IMR-90 (cell line): ENCODE measurements at regions not wholly inside any gene's neighbourhood (a gene's known extent, or its start where the extent isn't known, plus 50 kb on each side); places are given as distances from the start of the nearest gene placed in this dataset.
A peak's percentile ranks its signal among the peaks of the same experiment; 100 is the strongest.

Experiments used
- ATAC-seq: fragments of 200-7000 bp; cut with Tn5 transposase; 2 replicates; pipeline ENCODE4 v1.9.1; 2020; ENCODE audit warnings: low read depth, mild to moderate bottlenecking, moderate library complexity
- BruUV-seq: library from RNA; stranded (reverse); fragments of 400-500 nt; replicated peaks from 2 replicates; lab custom pipeline; 2021; lab: Mats Ljungman, UMichigan
- CTCF ChIA-PET: fragments of 300-600 bp; formaldehyde crosslinking; extraction: SDS; loops from one replicate; lab custom pipeline; 2021; ENCODE audit warnings: antibody characterized with exemption; lab: Yijun Ruan, JAX
- POLR2A ChIA-PET: fragments of 300-600 bp; sonication (Branson Sonifier 250); formaldehyde crosslinking; loops from one replicate; lab custom pipeline; 2022; ENCODE audit warnings: antibody characterized with exemption; ENCODE audit not compliant: unreplicated experiment; lab: Charles Lee
- DNase-seq: peaks from one replicate; pipeline ENCODE4 v3.0.0; 2013
- H2AFZ ChIP-seq: replicated peaks from 2 replicates; pipeline ENCODE3; 2013; ENCODE audit warnings: low read length, mild to moderate bottlenecking; ENCODE audit not compliant: poor library complexity
- H2AK5ac ChIP-seq: 2 replicates; pipeline ENCODE4 v1.6.1; 2013; ENCODE audit warnings: low read depth, low read length, inconsistent platforms
- H2AK9ac ChIP-seq: replicated peaks from 2 replicates; pipeline ENCODE3; 2013; ENCODE audit warnings: mild to moderate bottlenecking, low read depth, low read length, moderate library complexity; ENCODE audit not compliant: poor library complexity
- H2BK120ac ChIP-seq: 2 replicates; pipeline ENCODE4 v1.6.1; 2013; ENCODE audit warnings: low read depth, low read length, inconsistent platforms
- H2BK15ac ChIP-seq: 3 replicates; pipeline ENCODE4 v1.6.1; 2013; ENCODE audit warnings: low read depth, low read length, inconsistent platforms
- H2BK20ac ChIP-seq: 2 replicates; pipeline ENCODE4 v1.6.1; 2013; ENCODE audit warnings: low read depth, mild to moderate bottlenecking, inconsistent platforms, low read length, moderate library complexity
- H2BK5ac ChIP-seq: 2 replicates; pipeline ENCODE4 v1.6.1; 2013; ENCODE audit warnings: mild to moderate bottlenecking, low read depth, low read length, inconsistent platforms; ENCODE audit not compliant: poor library complexity, severe bottlenecking
- H3K14ac ChIP-seq: replicated peaks from 2 replicates; pipeline ENCODE4 v1.6.1; 2013; ENCODE audit warnings: low read depth, low read length, inconsistent platforms
- H3K18ac ChIP-seq: 2 replicates; pipeline ENCODE4 v1.6.1; 2013; ENCODE audit warnings: low read depth, low read length, control low read depth
- H3K23ac ChIP-seq: 2 replicates; pipeline ENCODE4 v1.6.1; 2013; ENCODE audit warnings: low read depth, low read length, inconsistent platforms
- H3K27ac ChIP-seq: 2 replicates; pipeline ENCODE4 v1.5.1; 2013; ENCODE audit warnings: mild to moderate bottlenecking, control low read depth, low read length; ENCODE audit not compliant: insufficient read depth
- H3K27me3 ChIP-seq: 2 replicates; pipeline ENCODE4 v1.6.1; 2013; ENCODE audit warnings: low read length; ENCODE audit not compliant: control insufficient read depth, insufficient read depth
- H3K36me3 ChIP-seq: 2 replicates; pipeline ENCODE4 v1.6.1; 2013; ENCODE audit warnings: low read length, mixed read lengths; ENCODE audit not compliant: control insufficient read depth, insufficient read depth
- H3K4ac ChIP-seq: 2 replicates; pipeline ENCODE4 v1.6.1; 2013; ENCODE audit warnings: low read depth, low read length, inconsistent platforms
- H3K4me1 ChIP-seq: 2 replicates; pipeline ENCODE4 v1.6.1; 2013; ENCODE audit warnings: low read length, mixed read lengths; ENCODE audit not compliant: control insufficient read depth, insufficient read depth
- H3K4me2 ChIP-seq: 2 replicates; pipeline ENCODE4 v1.6.1; 2013; ENCODE audit warnings: low read depth, mild to moderate bottlenecking, control low read depth, low read length, moderate library complexity
- H3K4me3 ChIP-seq: 2 replicates; pipeline ENCODE4 v1.5.1; 2013; ENCODE audit warnings: low read depth, mild to moderate bottlenecking, control low read depth, low read length, moderate library complexity; ENCODE audit not compliant: insufficient read depth
- H3K56ac ChIP-seq: 2 replicates; pipeline ENCODE4 v1.6.1; 2013; ENCODE audit warnings: low read length, inconsistent platforms; ENCODE audit not compliant: insufficient read depth; ENCODE audit errors: extremely low read depth
- H3K79me1 ChIP-seq, 2 experiments: 2 replicates each; pipeline ENCODE4 v1.6.1; 2013; ENCODE audit warnings: low read length in 2 of 2, inconsistent platforms in 1 of 2, low read depth in 1 of 2
- H3K9ac ChIP-seq: 2 replicates; pipeline ENCODE4 v1.6.1; 2013; ENCODE audit warnings: low read depth, low read length, control low read depth
- H3K9me1 ChIP-seq: 2 replicates; pipeline ENCODE4 v1.6.1; 2013; ENCODE audit warnings: low read length, inconsistent platforms; ENCODE audit not compliant: insufficient read depth
- H3K9me3 ChIP-seq: 2 replicates; pipeline ENCODE4 v1.6.1; 2013; ENCODE audit warnings: low read length; ENCODE audit not compliant: control insufficient read depth, insufficient read depth
- H4K20me1 ChIP-seq: 2 replicates; pipeline ENCODE4 v1.6.1; 2013; ENCODE audit warnings: low read length, inconsistent platforms; ENCODE audit not compliant: insufficient read depth
- H4K5ac ChIP-seq: 2 replicates; pipeline ENCODE4 v1.6.1; 2013; ENCODE audit warnings: mild to moderate bottlenecking, low read depth, low read length, control low read depth
- H4K8ac ChIP-seq, 2 experiments: 2 replicates each; pipeline ENCODE4 v1.6.1; 2013; ENCODE audit warnings: low read depth in 2 of 2, low read length in 2 of 2, control low read depth in 1 of 2, inconsistent platforms in 1 of 2
- H4K91ac ChIP-seq: 2 replicates; pipeline ENCODE4 v1.6.1; 2013; ENCODE audit warnings: low read depth, low read length, inconsistent platforms; ENCODE audit not compliant: insufficient read depth
- BHLHE40 ChIP-seq: fragments of 150-350 bp; IDR thresholded peaks from 2 replicates; pipeline ENCODE4 v1.6.1; 2016; ENCODE audit warnings: mild to moderate bottlenecking, low read depth, low read length
- CHD1 ChIP-seq: IDR thresholded peaks from 2 replicates; pipeline ENCODE4 v1.6.1; 2012; ENCODE audit warnings: low read depth, low read length, improper control_type of control experiment
- CTCF ChIP-seq: conservative IDR thresholded peaks from 2 replicates; pipeline ENCODE4 v1.5.1; 2012; ENCODE audit warnings: mild to moderate bottlenecking, low read depth, low read length, improper control_type of control experiment
- MXI1 ChIP-seq: IDR thresholded peaks from 2 replicates; pipeline ENCODE4 v1.6.1; 2012; ENCODE audit warnings: low read depth, mild to moderate bottlenecking, low read length, moderate library complexity, borderline replicate concordance
- POLR2A ChIP-seq: IDR thresholded peaks from 2 replicates; pipeline ENCODE4 v1.6.1; 2012; ENCODE audit warnings: mild to moderate bottlenecking, low read depth, low read length
- RAD21 ChIP-seq: IDR thresholded peaks from 2 replicates; pipeline ENCODE4 v1.6.1; 2012; ENCODE audit warnings: low read length, improper control_type of control experiment
- RCOR1 ChIP-seq: IDR thresholded peaks from 2 replicates; pipeline ENCODE4 v1.6.1; 2012; ENCODE audit warnings: mild to moderate bottlenecking, low read length, improper control_type of control experiment; ENCODE audit not compliant: insufficient replicate concordance
- WGBS, 2 experiments: methylation state at CpG; one replicate each; pipeline versions ENCODE4 v1.1.5 to v1.1.7; 2013; ENCODE audit warnings: missing lambda C conversion rate in 2 of 2; ENCODE audit not compliant: insufficient read length in 1 of 2; ENCODE audit errors: extremely low coverage in 2 of 2; 5-methylcytosine and 5-hydroxymethylcytosine counted together
- dilution Hi-C: fragments of 300-500 bp; cut with HindIII; formaldehyde crosslinking; loops from one replicate; pipeline ENCODE4 v1.14.3; 2018; ENCODE audit warnings: low sequenced_read_pairs; ENCODE audit not compliant: unreplicated experiment
- in situ Hi-C: fragments of 300-500 bp; cut with MboI; formaldehyde crosslinking; loops from 3 replicates; pipeline ENCODE4 v1.14.3; 2019; ENCODE audit warnings: low sequenced_read_pairs, inconsistent platforms, mixed read lengths
- intact Hi-C: fragments of 100-400 bp; cut with micrococcal nuclease; formaldehyde crosslinking; loops from 2 replicates; pipeline ENCODE4 v1.10.0; 2022

GRCh38 chr11:89625171-89625570, 84.9 kb upstream of the TRIM77 start:
- no peaks in the 10 kb centered on the region for H3K79me1 ChIP-seq
- DNase-seq: no peak
- no peaks in the 10 kb centered on the region for H3K9me1 ChIP-seq
- H3K4me1 ChIP-seq: no peaks in the 10 kb centered on the region
- TF ChIP-seq POLR2A (no peak), BHLHE40 (no peak), MXI1 (no peak), RAD21 (no peak), CTCF (0 out of 2 replicates have a peak, but pooled peaks have one; percentile 2), RCOR1 (no peak), CHD1 (no peak)
- H4K5ac ChIP-seq: no peak overlapping the region
- intact Hi-C loops: no loop called here
- H3K14ac ChIP-seq: no peak overlapping the region
- H3K9ac ChIP-seq: no peak overlapping the region
- no peak overlapping the region for H2BK120ac ChIP-seq
- H3K4ac ChIP-seq: no peak overlapping the region
- no peak overlapping the region for H2BK20ac ChIP-seq
- H3K56ac ChIP-seq: no peak overlapping the region
- ChIA-PET POLR2A (no interaction called here), CTCF (no interaction called here)
- no peak overlapping the region for H2BK15ac ChIP-seq
- dilution Hi-C loops: no loop called here
- H4K91ac ChIP-seq: no peak overlapping the region
- in situ Hi-C loops: no loop called here
- no peak overlapping the region for H3K18ac ChIP-seq
- no peak overlapping the region for H4K8ac ChIP-seq
- H3K36me3 ChIP-seq: no peaks in the 10 kb centered on the region
- H2AFZ ChIP-seq: no peak overlapping the region
- H3K4me3 ChIP-seq: no peak overlapping the region
- no peak overlapping the region for H2AK5ac ChIP-seq
- H3K4me2 ChIP-seq: no peak overlapping the region
- H2BK5ac ChIP-seq: no peak overlapping the region
- H2AK9ac ChIP-seq: no peak overlapping the region
- H3K9me3 ChIP-seq: no peaks in the 10 kb centered on the region
- H4K20me1 ChIP-seq: no peaks in the 10 kb centered on the region
- H3K27ac ChIP-seq: no peak overlapping the region
- no peak for ATAC-seq
- H3K23ac ChIP-seq: no peak overlapping the region
- no TSS peak for BruUV-seq
- H3K27me3 ChIP-seq: no peaks in the 10 kb centered on the region
- 100% methylated on average over 1 of the region's 6 CpGs; no CpG with 5 or more reads in 1 of the 2 experiments for WGBS, 2 experiments
